NCI-H748 treated with DMSO at 0.1 percent for 48 hours (cell line): ENCODE measurements at regions not wholly inside any gene's neighbourhood (a gene's known extent, or its start where the extent isn't known, plus 50 kb on each side); places are given as distances from the start of the nearest gene placed in this dataset.
A peak's percentile ranks its signal among the peaks of the same experiment; 100 is the strongest.

ENCODE experiments used
- DNase-seq: peaks from one replicate; lab custom pipeline; 2025; lab: John Stamatoyannopoulos, UW

GRCh38 chr4:23333946-23334878 lies 555.6 kb downstream of the PPARGC1A start:
- peak; percentile 22 for DNase-seq

DNA sequence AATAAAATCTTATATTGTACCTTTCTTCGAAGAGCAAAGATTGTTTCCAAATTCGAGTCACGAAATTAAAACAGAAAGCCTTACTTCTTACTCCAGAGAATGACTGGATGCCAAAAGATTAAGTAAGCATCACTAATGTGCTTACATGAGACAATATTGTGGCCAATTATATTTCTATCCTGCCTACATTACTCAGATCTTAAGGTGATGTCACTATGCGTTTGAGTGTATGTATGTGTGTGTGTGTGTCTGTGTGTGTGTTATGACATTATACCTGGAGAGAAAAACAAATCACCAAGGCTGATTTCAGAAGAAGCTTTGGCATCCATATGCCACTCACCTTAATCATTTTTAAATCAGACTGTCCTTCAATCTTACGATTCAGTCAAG lies 556.3 kb downstream of the PPARGC1A start:
- no peak for DNase-seq

- DNase-seq: no peak
These were observed 557.5 kb downstream of the PPARGC1A start for GRCh38 chr4:23332313-23332712.

DNA sequence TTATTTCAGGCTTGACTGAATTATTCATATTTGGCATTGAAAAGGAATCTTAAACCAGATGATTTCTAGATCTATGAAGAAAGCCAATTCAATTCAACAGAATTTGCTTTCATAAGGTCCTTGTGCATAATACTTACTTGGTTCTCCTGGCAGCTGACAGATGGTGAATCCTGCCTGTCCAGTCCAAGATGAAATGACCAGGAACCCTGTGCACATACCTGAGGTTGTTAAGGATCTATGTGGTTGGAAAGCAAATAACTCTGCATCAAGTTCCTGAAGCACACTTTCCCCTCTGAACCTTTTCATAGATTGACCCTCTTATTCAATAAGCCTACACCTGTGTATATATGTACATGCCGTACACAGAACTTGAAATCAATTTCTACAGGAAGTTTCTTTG lies 562.7 kb downstream of the PPARGC1A start:
- no peak for DNase-seq

DNA sequence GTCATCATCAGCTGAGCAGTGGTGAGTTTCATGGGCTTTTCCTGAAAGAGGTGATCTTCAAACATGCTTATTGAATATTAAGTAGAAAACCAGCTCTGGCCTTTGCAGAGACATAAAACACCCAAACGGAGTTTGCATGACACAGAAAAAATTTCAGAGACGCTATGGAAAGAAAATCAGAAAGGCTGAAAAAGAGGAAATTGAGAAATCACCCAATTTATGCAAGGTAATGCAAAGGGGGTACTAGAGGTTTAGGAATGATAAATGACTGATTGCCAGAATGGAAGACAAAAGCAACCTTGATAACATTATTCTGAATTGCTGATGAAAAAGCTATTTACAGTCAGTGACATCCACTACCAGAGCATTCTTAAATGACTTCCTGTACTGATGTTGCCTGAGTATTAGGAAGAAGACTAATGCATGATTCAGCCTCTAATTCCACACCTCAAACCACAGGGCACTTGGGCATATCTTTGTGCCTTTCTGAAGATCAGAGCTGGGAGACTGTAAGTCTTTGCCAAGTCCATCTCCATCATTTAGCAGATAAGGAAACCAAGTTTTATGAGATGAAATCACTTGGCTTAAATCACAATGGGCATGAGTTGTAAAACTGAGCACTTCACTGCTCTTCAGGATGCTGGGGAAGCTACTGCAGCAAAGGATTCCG lies 565.7 kb downstream of the PPARGC1A start:
- no peak for DNase-seq

- DNase-seq: no peak
These were observed 566.4 kb downstream of the PPARGC1A start for GRCh38 chr4:23323436-23323835.

GRCh38 chr4:23322732-23323131 lies 567.1 kb downstream of the PPARGC1A start:
- no peak for DNase-seq

DNA sequence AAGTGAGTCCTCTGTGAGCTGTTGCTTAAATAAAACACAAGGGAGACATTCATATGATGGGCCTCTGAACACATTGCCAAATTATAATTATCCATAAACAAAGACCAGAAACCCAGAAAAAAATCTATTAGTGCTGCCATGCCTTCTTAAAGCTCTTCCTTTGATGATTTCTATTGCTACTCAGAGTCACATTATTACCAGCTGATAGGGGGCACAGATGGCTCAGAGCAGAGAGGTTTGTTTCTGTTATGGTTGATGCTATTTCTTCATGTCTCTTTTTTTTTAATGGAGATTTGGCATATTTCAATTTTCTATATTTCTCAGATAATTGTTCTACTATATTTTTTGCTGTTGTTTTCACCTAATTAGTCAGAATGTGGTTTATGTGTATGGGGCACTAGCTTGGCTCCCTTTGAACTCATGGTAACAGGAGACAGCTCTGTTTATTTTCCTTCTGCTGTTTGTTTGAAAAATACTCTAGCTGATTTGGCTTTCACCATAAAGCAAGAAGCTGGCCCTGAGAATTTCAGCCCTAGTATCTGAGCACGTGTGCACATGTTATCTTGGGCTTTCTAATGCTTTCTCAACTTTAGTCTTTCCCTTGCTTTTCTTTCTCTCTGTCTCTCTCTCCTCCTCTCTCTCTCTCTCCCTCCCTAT lies 568.8 kb downstream of the PPARGC1A start:
- DNase-seq: no peak

- no peak for DNase-seq
These were observed 577.2 kb downstream of the PPARGC1A start for GRCh38 chr4:23312686-23313085.

GRCh38 chr4:23311983-23312382 lies 577.9 kb downstream of the PPARGC1A start:
- DNase-seq: no peak

GRCh38 chr4:23305026-23305425 lies 584.8 kb downstream of the PPARGC1A start:
- no peak for DNase-seq

DNA sequence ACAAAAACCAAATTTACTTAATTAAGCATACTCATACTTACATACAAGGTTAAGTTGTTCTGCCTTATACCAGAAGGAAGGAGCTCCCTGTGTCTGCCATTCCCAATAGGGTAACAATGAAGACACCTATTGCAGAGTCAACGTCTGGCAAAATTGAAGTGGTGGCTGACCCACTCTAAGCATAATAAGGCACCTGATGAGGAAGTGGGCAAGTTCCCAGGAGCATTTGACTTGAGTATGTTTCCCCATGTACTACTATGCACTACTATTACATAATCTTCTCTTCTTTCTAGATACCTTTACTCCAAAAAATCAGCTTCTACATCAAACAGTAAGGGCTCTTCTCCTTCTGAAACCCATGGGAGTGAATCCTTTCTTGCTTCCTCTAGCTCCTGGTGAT lies 591.5 kb downstream of the PPARGC1A start:
- no peak for DNase-seq

DNA sequence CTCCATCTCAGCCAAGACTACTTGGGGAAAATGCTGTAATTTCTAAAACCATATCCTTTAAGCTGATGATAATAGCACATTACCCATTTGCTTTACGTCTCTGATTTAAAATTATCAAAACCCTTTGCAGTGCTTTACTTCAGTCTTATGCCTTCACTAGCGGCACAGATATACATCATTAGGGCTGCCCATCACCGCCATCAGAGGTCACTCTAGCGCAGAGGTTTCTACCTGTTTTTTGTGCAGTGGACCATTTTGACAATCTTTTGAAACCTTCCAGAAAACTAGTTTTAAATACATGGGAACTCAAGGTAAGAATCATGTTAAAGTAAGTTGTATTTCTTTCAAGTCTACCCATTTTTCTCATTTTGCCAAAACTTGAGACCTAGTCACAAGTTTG lies 592.5 kb downstream of the PPARGC1A start:
- no peak for DNase-seq

DNA sequence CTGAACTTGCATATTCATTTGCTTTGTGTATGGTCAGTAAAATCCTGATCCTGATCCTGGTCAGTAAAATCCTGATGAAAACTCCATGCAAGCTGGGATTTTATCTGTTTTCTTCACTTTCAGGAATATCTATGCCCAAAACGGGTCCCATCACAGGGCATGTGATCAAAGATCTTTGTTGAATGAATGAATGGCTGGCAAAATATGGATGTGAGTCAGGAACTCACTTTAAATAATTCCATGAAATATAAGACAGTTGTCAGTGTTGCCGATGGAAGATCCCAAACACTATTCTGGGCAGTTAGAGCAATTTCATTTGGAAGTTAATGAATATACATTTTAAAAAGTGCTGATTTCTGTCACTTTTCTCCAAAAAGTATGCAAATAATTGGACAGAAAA lies 598.4 kb downstream of the GBA3 start:
- no peak for DNase-seq

DNA sequence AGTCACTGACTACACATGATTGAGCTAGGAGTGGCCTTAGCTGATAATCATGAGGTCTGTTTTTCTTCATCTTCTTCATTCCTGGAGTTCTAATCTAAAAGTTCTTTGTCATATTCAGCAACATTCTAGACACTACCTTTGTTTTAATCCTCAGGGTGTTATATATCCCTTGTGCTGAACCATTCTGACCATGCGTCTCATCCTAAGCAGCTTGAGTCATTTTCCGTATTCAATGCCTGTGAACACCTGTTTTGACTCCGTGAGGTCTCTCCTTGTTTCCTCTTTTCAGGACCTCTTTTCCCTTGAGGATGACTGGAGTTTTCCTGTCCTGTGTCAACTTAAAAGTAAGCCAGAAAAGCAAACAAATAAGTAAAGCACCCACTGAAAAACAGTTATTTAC lies 597.9 kb downstream of the GBA3 start:
- no peak for DNase-seq

- no peak for DNase-seq
These were observed 586.7 kb downstream of the GBA3 start for GRCh38 chr4:23279377-23279986.

DNA sequence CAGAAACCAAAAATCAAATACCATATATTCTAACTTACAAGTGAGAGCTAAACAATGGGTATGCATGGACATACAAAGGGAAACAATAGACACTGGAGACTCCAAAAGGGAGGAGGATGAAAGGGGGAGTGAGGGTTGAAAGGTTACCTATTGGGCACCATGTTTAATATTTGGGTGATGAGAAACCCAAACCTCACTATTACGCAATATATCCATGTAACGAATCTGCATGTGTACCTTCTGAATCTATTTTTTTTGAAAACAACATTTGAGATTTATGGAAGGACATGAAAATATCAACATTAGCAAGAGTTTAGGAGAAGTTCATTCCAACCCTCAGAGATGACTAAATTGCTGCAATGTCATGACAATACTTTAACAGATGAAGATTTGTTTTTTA lies 586.1 kb downstream of the GBA3 start:
- DNase-seq: no peak

GRCh38 chr4:23276076-23276475 lies 583.3 kb downstream of the GBA3 start:
- no peak for DNase-seq

DNA sequence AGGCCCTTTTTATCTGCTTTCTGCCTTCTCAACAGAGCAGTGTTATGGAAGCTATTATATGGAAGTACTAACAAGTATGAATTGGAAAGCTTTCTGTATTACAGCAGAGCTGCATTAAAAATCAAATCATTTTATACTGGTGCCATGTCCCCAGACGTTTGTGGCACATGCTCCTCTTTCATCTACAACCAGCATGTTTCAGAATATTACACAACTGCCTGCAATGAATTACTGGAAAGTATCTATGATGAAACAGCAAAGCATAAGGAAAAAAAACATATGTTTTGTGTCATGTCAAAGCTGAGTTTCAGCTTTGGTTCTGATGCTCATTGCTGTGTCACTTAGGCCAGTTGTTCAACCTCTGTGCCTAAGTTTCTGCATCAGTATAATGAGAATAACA lies 576.8 kb downstream of the GBA3 start:
- DNase-seq: no peak

DNA sequence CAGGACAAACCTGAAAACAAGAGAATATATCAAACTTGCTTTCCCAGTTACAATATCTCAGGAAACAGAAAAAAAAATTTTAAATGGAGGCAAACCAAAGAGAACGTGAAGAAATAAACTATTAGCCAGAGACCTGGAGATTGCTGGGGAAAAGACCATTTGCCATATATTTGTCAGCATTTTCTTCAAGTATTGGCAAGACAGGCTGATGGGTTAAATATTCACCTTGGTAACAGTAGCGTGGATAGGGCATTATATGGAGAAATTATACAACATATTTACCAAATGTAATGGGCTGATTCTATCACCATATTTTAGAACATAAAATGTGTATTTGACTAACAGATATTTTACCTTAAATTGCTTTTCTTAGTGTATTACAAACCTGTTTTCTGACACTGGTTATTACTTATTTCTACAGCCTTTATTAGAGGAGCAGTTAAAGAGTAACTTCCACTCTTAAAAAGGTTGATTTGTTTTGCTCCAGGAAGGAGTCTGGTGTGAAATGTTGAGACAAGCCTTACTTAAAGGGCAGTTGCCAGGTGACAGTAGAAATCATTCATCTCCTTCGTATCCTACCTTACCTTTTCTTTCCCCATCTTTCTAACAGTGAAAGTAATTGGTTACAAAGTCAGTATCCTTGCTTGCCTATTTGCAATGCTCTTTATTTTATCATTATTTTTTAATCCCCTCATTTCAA lies 575.5 kb downstream of the GBA3 start:
- DNase-seq: peak; percentile 25

- DNase-seq: no peak
These were observed 573.7 kb downstream of the GBA3 start for GRCh38 chr4:23266401-23266800.

DNA sequence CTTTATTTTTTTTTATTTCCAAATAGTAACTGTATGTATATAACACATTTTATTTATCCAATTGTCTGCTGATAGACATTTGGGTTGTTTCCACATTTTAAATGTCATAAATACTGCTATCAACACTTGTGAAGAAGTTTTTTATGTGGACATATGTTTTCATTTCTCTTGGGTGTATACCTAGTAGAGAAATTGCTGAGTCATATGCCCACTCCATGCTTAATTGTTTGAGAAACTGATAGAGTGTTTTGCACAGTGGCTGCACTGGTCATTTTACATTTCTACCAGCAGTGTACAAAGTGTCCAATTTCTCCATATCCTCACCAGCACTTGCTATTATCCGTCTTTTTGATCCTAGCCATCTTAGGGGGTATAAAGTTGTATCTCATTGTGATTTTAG lies 567.8 kb downstream of the GBA3 start:
- DNase-seq: no peak
